Activated CD4-positive, alpha-beta T cell treated with anti-CD3 and anti-CD28 coated beads, Interleukin-2, amount 50 U/mL, for 4 hours (primary cell): ENCODE measurements at regions not wholly inside any gene's neighbourhood (a gene's known extent, or its start where the extent isn't known, plus 50 kb on each side); places are given as distances from the start of the nearest gene placed in this dataset.

Source experiments
- DNase-seq, 2 experiments: peaks; one replicate each; pipeline ENCODE4 v3.0.0-alpha.2; 2020

DNA sequence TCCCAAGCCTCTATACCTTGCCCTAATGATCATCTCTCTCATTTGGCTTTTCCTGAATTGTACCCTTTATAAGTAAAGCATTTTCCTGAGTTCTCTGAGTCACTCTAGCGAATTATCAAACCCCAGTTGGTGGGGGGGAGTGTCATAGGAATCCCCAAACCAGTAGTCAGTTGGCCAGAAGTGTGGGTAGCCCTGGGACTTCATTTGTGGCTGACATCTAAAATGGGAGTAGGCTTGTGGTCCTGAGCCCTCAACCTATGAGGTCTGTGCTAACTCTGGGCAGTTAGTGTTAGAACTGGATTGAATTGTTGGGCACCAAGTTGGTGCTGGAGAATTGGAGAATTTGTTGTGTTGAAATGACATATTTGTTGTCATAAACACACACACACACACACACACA, 91.3 kb downstream of the BBS10 start:
- no peak for DNase-seq

DNA sequence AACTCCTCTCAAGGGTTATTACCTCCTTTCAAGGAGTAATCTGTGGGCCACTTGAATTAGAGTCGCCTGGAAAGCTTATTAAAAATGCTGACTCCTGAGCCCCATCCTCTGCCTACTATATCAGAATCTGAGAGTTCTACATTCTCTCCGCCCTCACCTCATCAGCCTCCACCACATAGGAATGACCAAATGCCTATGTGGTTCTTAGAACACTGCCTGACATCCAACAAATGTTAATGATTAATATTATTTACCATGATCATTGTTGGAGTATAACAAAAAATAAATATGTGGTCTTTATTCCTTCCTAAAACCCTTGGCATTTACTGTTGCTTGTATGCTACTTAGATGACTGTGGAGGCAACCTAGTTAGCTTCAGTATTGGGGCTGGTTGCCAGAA, 91.9 kb downstream of the BBS10 start:
- DNase-seq, result no peak

DNA sequence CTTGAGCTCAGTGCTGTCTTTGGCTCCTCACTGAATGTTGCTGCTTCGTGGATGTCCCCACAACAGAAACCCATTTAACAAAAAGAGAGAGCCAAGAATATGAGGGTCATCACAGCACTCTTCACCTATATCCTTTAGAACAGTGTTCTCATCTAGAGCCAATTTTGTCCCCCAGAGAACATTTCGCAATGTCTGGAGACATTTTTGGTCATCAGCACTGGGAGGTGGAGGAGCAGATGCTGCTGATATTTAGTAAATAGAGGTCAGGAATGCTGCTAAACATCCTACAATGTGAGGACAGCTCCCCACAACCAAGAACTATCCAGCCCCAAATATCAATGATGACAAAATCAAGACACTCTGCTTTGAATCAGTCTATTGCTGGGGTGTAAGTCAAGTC, 92.5 kb downstream of the BBS10 start:
- no peak for DNase-seq

DNA sequence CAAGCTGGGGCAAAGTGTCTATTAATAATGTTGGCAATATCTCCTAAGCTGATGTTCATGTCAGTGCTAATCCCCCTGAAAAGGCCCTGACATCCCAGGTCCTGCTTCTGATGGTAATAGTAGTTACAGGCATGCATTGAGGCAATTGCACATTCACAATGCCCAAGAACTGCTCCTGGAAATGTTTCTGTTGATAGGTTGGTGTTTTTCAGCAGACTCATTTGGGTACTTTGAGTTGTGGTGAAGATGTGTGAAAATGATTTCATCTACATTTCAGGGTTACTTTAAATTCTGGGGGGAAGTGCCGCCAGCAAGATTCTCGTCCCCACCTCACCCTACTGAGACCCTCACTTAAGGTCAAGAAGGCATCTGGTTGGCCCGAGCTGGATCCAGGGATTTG, 92.9 kb downstream of the BBS10 start:
- DNase-seq, result no peak

GRCh38 chr12:76252031-76252430, 96.2 kb downstream of the BBS10 start:
- DNase-seq, result no peak

DNA sequence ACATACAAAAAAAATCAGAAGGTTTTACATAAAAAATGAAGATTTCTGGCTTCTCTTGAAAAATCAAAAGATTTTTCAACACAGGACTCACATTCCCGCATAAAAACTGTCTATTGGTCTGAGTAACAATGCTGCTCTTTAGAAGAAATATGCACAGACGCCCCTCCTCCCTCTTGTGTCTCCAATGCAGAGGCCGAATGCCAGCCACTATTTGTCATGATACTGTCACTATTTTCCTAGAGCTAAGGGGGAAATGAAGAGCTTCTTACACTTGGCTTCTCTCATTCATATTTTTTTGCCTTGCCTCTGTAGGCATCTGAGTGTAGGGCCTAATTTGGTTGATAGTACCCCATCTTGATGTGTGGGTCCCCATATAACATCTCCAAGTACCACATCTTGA, 98.0 kb downstream of the BBS10 start:
- no peak for DNase-seq

- no peak for DNase-seq
These were observed 98.7 kb downstream of the BBS10 start for GRCh38 chr12:76249501-76249900.

GRCh38 chr12:76247992-76248391, 100.2 kb downstream of the BBS10 start:
- DNase-seq, result no peak

DNA sequence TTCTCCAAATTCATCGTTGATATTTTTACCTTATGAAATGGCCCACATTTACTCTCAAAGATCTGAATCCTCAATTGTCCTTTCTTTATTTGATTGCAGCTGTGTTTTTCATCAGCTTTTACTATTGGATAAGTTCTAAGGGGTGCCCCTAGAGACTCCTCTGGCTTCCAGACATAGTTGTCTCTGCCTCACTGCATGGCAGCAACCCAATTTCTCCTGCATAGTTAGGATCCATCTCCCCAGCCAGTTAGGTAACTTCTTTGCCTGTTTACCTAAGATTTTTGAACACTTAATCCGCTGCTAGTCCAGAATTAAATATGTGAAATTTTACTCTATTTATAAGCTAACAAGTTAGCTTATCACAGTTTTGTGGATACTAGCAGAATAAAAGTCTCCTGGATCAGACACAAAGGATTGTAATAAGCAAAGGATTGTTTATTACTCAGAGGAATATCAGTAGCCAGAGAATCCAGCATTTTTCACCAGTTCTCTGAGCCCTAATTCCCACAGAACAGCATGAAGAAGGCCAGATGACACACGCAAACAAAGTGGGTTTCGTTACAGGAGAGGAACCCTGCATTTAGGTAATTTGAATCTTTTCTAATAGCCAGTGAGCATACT, 101.1 kb downstream of the BBS10 start:
- no peak for DNase-seq

DNA sequence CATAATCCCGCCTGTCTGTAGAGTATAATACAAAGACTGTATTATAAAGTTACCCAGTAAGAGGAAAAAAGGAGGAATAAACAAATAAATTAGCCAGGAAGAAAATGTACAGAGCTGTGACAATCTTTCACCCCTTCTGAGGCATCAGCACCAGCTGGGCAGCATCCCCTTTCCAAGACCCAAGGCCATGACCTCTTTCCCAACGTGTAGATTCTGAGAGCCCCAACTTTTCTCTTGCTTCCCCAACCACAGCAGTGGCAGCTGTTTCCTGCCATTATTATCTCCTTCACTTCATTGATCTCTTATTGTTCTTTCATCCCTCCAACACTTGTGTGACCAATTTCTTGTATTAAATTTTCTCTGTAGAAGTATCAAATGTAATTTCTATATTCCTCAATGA, 101.6 kb downstream of the BBS10 start:
- no peak for DNase-seq

DNA sequence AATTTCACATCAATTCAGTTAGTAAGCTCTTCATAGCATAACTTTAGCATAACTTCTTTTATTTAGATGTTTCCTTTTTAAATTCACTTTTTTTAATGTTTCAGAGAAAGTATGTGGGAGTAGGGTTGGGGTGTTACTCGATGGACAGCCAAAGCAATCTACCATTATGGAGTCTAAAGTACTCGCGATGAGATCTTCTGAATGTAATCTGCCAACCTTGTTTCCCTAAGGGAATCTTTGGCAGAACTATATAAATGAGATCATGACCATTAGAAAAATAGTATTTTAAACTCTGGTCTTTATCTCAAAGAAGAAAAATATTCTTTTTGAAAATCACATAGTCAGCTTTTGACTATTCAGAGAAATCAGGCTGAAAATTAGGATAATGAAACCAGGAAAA, 103.9 kb downstream of the BBS10 start:
- no peak for DNase-seq

GRCh38 chr12:76242813-76243550, 105.2 kb downstream of the BBS10 start:
- DNase-seq, result no peak

DNA sequence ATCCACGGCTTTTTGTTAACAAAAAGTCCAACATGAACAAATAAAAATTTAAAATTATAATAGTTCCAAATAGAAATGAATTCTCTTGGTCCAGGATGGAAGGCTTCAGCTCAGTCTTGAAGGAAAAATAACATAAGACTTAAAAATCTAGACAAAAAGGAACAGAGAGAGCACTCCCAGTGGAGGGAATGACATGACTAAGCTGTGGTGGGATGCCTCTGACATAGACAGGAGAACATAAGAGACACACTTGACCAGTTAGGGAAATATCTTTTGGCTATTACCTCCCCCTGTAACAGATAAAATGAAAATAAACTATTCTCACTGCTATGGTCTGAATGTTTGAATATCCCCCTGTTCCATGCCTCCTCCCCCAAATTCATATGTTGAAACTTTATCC, 106.8 kb downstream of the BBS10 start:
- no peak for DNase-seq

- DNase-seq, result no peak
These were observed 107.9 kb downstream of the BBS10 start for GRCh38 chr12:76240281-76240680.

GRCh38 chr12:76238688-76239087, 109.5 kb downstream of the BBS10 start:
- DNase-seq, result no peak

DNA sequence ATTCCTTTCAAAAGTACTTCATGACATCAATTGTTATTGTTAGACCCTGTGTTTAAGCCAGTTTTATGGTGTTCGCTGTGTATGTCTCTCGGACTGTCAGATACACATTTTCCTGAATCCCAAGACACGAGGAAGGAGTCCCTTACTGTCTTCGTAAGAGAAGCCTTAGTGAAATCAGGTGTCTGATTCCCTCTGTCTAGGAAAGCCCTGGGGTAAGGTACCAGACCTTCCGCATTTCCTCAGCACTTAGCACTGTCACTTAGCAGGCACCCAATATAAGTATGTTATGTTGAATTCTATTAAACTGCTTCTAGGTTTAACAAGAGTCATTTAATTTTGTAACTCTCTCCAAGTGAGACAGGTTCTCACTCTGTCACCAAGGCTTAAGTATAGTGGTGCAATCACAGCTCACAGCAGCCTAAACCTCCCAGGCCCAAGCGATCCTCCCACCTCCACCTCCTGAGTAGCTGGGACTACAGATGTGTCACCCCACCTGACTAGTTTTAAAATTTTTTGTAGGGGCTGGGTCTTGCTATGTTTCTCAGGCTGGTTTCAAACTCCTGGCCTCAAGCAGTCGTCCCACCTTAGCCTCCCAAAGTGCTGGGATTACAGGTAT, 111.0 kb downstream of the BBS10 start:
- DNase-seq, result no peak

GRCh38 chr12:76236640-76237039, 111.6 kb downstream of the BBS10 start:
- no peak for DNase-seq

- DNase-seq, result no peak
These were observed 113.5 kb downstream of the BBS10 start for GRCh38 chr12:76234741-76235140.

DNA sequence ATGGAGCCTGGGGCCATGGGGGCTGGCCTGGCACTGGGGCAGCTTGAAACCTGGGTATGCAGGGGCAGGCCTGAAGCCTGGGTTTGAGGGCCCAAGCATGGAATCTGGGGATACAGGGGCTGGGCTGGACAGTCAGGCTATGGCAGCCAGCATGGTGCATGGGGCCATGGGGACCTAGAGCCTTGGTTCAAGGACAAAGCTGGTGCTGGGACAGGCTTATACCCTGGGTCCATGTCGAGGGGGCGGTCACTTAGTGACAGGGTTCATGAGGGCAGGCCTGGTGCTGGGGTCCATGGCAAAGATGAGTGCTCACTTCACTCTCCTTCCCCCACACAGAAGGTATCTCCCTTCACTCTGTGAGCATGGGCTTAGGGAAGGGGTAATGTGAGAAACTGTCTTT, 116.2 kb downstream of the BBS10 start:
- DNase-seq, result no peak

- DNase-seq, result no peak
These were observed 121.3 kb downstream of the BBS10 start for GRCh38 chr12:76226956-76227355.

GRCh38 chr12:76226397-76226796, 121.8 kb downstream of the BBS10 start:
- DNase-seq, result no peak

DNA sequence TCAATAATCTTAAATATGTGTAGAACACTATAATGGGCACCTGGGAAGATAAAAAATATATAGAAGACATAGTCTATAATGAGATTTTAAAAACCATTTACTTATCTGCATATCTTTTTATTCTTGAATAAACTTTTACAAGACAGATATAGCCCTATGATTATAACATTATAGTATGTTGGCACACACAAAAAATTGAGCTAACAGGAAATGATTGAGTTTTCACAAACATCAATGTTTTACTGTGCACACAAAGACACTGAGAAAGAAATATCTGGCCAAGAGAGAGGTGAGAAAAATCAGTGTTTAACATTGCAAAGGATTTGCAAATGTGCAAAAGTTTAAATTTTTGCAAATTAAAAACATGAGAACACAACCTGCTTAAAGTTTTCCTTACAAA, 124.3 kb downstream of the BBS10 start:
- DNase-seq, result no peak

- no peak for DNase-seq
These were observed 127.2 kb downstream of the BBS10 start for GRCh38 chr12:76220980-76221379.

DNA sequence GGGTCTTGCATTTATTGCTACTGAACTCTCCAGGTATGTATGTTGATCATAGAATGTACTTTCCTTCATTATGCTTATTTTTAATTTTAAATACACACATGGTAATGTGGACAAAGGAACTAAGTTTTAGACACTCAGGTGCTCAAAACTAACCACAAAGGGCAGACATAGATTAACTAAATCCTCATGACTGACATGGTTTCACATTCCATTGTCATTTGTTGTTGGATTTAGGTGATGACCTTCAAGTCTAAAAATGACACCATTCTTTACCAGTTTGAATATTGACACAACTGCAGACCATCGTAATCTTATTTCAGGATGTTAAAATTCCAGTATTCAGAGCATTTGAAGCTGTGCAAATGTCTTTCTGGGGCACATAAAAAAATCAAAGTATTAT, 128.4 kb downstream of the BBS10 start:
- no peak for DNase-seq
